Neural progenitor cell (in vitro differentiated cells): ENCODE measurements at regions not wholly inside any gene's neighbourhood (a gene's known extent, or its start where the extent isn't known, plus 50 kb on each side); places are given as distances from the start of the nearest gene placed in this dataset.

Experiments
- EZH2 ChIP-seq: fragments of 200-600 bp; sonication (generic); IDR thresholded peaks from 2 replicates; pipeline ENCODE4 v1.6.1; 2017; ENCODE audit warnings: antibody characterized with exemption, mild to moderate bottlenecking, moderate library complexity
- TF ChIP-seq, protein P1 (sequence below): fragments of 200-600 bp; sonication (generic); IDR thresholded peaks from 2 replicates; pipeline ENCODE4 v1.5.1; 2017; ENCODE audit warnings: antibody characterized with exemption, mild to moderate bottlenecking

DNA sequence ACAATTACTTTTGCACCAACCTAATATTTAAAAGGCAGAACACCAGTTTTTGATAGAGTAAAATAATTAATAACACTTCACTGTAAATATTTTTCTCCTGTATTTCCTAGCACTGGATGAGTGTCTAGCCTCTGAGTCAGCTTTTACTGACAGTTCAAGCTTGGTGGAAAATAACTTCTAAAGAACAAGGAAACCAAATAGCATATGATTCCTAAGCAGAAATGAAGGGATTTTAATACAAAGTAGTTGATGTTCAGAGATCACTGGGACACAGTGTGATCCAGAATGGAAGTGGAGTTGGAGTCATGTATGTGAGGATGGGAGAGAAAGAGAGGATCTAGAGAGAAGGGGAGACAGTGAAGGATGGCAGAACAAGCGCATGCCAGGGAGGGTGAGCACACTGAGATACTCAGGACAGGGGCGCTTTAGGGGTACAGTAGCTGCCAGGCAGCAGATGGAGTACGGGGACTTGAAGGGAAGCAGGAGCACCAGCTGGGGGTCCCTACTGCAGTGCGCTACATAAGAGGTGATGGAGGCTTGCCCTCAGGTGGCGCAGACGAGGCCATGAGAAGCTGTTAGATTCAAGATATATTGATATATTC lies 117.9 kb upstream of the KLF6 start:
- TF ChIP-seq EZH2, result no peak
- TF ChIP-seq, protein P1, sequence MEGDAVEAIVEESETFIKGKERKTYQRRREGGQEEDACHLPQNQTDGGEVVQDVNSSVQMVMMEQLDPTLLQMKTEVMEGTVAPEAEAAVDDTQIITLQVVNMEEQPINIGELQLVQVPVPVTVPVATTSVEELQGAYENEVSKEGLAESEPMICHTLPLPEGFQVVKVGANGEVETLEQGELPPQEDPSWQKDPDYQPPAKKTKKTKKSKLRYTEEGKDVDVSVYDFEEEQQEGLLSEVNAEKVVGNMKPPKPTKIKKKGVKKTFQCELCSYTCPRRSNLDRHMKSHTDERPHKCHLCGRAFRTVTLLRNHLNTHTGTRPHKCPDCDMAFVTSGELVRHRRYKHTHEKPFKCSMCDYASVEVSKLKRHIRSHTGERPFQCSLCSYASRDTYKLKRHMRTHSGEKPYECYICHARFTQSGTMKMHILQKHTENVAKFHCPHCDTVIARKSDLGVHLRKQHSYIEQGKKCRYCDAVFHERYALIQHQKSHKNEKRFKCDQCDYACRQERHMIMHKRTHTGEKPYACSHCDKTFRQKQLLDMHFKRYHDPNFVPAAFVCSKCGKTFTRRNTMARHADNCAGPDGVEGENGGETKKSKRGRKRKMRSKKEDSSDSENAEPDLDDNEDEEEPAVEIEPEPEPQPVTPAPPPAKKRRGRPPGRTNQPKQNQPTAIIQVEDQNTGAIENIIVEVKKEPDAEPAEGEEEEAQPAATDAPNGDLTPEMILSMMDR, result no peak
